Activated naive CD4-positive, alpha-beta T cell treated with anti-CD3 and anti-CD28 coated beads, Interleukin-2, amount 50 U/mL, for 16 hours (primary cell): ENCODE measurements at regions not wholly inside any gene's neighbourhood (a gene's known extent, or its start where the extent isn't known, plus 50 kb on each side); places are given as distances from the start of the nearest gene placed in this dataset.

Source experiments
- DNase-seq: peaks from one replicate; pipeline ENCODE4 v3.0.0-alpha.2; 2020

GRCh38 chr4:178309890-178310289, 867.7 kb upstream of the AGA start:
- DNase-seq = no peak

- DNase-seq = no peak
Measured at GRCh38 chr4:178311997-178312396, 869.8 kb upstream of the AGA start.

- DNase-seq = no peak
Measured at GRCh38 chr4:178314287-178314686, 872.0 kb upstream of the AGA start.

GRCh38 chr4:178316211-178316610, 874.0 kb upstream of the AGA start:
- no peak for DNase-seq

GRCh38 chr4:178320003-178320402, 877.8 kb upstream of the AGA start:
- no peak for DNase-seq

GRCh38 chr4:178322524-178323183, 880.4 kb upstream of the AGA start:
- DNase-seq = no peak

GRCh38 chr4:178329226-178329872, 887.1 kb upstream of the AGA start:
- DNase-seq = no peak

- no peak for DNase-seq
Measured at GRCh38 chr4:178333355-178333754, 891.1 kb upstream of the AGA start.

GRCh38 chr4:178339769-178340168, 897.5 kb upstream of the AGA start:
- DNase-seq = no peak

GRCh38 chr4:178340468-178340867, 898.2 kb upstream of the AGA start:
- no peak for DNase-seq

GRCh38 chr4:178344096-178344495, 901.9 kb upstream of the AGA start:
- DNase-seq = no peak

GRCh38 chr4:178347111-178347510, 904.9 kb upstream of the AGA start:
- no peak for DNase-seq

GRCh38 chr4:178349601-178350000, 907.4 kb upstream of the AGA start:
- no peak for DNase-seq

GRCh38 chr4:178351185-178351584, 908.9 kb upstream of the AGA start:
- no peak for DNase-seq

- DNase-seq = no peak
Measured at GRCh38 chr4:178356725-178357124, 914.5 kb upstream of the AGA start.

GRCh38 chr4:178385481-178385880, 943.2 kb upstream of the AGA start:
- DNase-seq = no peak

GRCh38 chr4:178387756-178388155, 945.5 kb upstream of the AGA start:
- DNase-seq = no peak

GRCh38 chr4:178395798-178396197, 953.6 kb upstream of the AGA start:
- DNase-seq = no peak

GRCh38 chr4:178412455-178412854, 970.2 kb upstream of the AGA start:
- no peak for DNase-seq

GRCh38 chr4:178414042-178414441, 971.8 kb upstream of the AGA start:
- no peak for DNase-seq

- no peak for DNase-seq
Measured at GRCh38 chr4:178414881-178415446, 972.7 kb upstream of the AGA start.

- no peak for DNase-seq
Measured at GRCh38 chr4:178415925-178416324, 973.7 kb upstream of the AGA start.

GRCh38 chr4:178423366-178423765, 981.1 kb upstream of the AGA start:
- DNase-seq = no peak

- no peak for DNase-seq
Measured at GRCh38 chr4:178426871-178427270, 984.6 kb upstream of the AGA start.

GRCh38 chr4:178427663-178428062, 985.4 kb upstream of the AGA start:
- no peak for DNase-seq
